ENCODE measurements at regions not wholly inside any gene's neighbourhood (a gene's known extent, or its start where the extent isn't known, plus 50 kb on each side); places are given as distances from the start of the nearest gene placed in this dataset.
"Not testable (repeated sequence)": the region's sequence is repeated elsewhere in the genome, so short reads cannot be mapped to it uniquely, and the experiment has no call there.

GRCh38 chr19:34620134-34620533, 56.8 kb downstream of the SCGB2B2 start:
- DNase-seq = not testable (repeated sequence)

- DNase-seq = no peak
These were observed 58.5 kb downstream of the SCGB2B2 start for GRCh38 chr19:34618410-34618809.

GRCh38 chr19:34617996-34618395, 59.0 kb downstream of the SCGB2B2 start:
- DNase-seq = not testable (repeated sequence)

GRCh38 chr19:34603003-34603402, 74.0 kb downstream of the SCGB2B2 start:
- DNase-seq = no peak

GRCh38 chr19:34601071-34601470, 75.9 kb downstream of the SCGB2B2 start:
- no peak for DNase-seq

GRCh38 chr19:34600366-34600765, 76.6 kb downstream of the SCGB2B2 start:
- DNase-seq = no peak

GRCh38 chr19:34598217-34599155, 78.5 kb downstream of the SCGB2B2 start:
- no peak for DNase-seq

GRCh38 chr19:34597596-34597995, 79.4 kb downstream of the SCGB2B2 start:
- no peak for DNase-seq

- no peak for DNase-seq
These were observed 80.0 kb downstream of the SCGB2B2 start for GRCh38 chr19:34596989-34597388.

- no peak for DNase-seq
These were observed 80.8 kb downstream of the SCGB2B2 start for GRCh38 chr19:34596115-34596514.

GRCh38 chr19:34595683-34596082, 81.3 kb downstream of the SCGB2B2 start:
- no peak for DNase-seq

GRCh38 chr19:34590228-34590627, 86.7 kb downstream of the SCGB2B2 start:
- no peak for DNase-seq

GRCh38 chr19:34589730-34590129, 87.2 kb downstream of the SCGB2B2 start:
- no peak for DNase-seq

- DNase-seq = no peak
These were observed 88.1 kb downstream of the SCGB2B2 start for GRCh38 chr19:34588846-34589245.

- peak; percentile 88 for DNase-seq
These were observed 88.7 kb downstream of the SCGB2B2 start for GRCh38 chr19:34588249-34588648.

GRCh38 chr19:34580408-34580807, 96.6 kb downstream of the SCGB2B2 start:
- no peak for DNase-seq

GRCh38 chr19:34580055-34580336, 97.0 kb downstream of the SCGB2B2 start:
- DNase-seq = no peak

- DNase-seq = no peak
These were observed 97.5 kb downstream of the SCGB2B2 start for GRCh38 chr19:34579281-34580054.

GRCh38 chr19:34578751-34579150, 97.2 kb downstream of the WTIP start:
- no peak for DNase-seq

GRCh38 chr19:34578173-34578572, 96.6 kb downstream of the WTIP start:
- no peak for DNase-seq

- DNase-seq = no peak
These were observed 96.1 kb downstream of the WTIP start for GRCh38 chr19:34577531-34578101.

- no peak for DNase-seq
These were observed 95.5 kb downstream of the WTIP start for GRCh38 chr19:34577056-34577455.

GRCh38 chr19:34576292-34576691, 94.7 kb downstream of the WTIP start:
- no peak for DNase-seq

GRCh38 chr19:34575206-34575605, 93.6 kb downstream of the WTIP start:
- no peak for DNase-seq

Data from 8988T (cell line).